H1 (cell line): ENCODE measurements at regions not wholly inside any gene's neighbourhood (a gene's known extent, or its start where the extent isn't known, plus 50 kb on each side); places are given as distances from the start of the nearest gene placed in this dataset.

Experiments used
- CTCF ChIA-PET: fragments of 300-600 bp; sonication (Branson Sonifier 250); formaldehyde crosslinking; loops from one replicate; lab custom pipeline; 2021; ENCODE audit not compliant: partially characterized antibody; lab: Charles Lee
- POLR2A ChIA-PET: fragments of 300-600 bp; sonication (Branson Sonifier 250); formaldehyde crosslinking; loops from one replicate; lab custom pipeline; 2021; ENCODE audit warnings: inconsistent platforms; ENCODE audit not compliant: partially characterized antibody; lab: Charles Lee
- DNase-seq, 2 experiments: peaks; one replicate each; pipeline versions ENCODE4 v3.0.0 to v3.0.0-alpha.2; 2010 to 2022; ENCODE audit warnings: low spot score in 2 of 2, low read depth in 1 of 2, mixed read lengths in 1 of 2
- FAIRE-seq: peaks from 2 replicates; lab custom pipeline; 2011; peaks lifted over from hg19 to GRCh38; lab: Jason Lieb, UNC
- H2AFZ ChIP-seq: 2 replicates; pipeline ENCODE4 v1.8.1; 2012; ENCODE audit warnings: low read length, inconsistent platforms
- H2AK5ac ChIP-seq: 2 replicates; pipeline ENCODE4 v1.6.1; 2013; ENCODE audit warnings: low read depth, low read length
- H2BK120ac ChIP-seq: replicated peaks from 2 replicates; pipeline ENCODE3; 2013; ENCODE audit warnings: low read depth, low read length, inconsistent platforms
- H2BK12ac ChIP-seq: 2 replicates; pipeline ENCODE4 v1.6.1; 2013; ENCODE audit warnings: low read depth, low read length
- H2BK15ac ChIP-seq: 2 replicates; pipeline ENCODE4 v1.6.1; 2013; ENCODE audit warnings: low read length
- H2BK20ac ChIP-seq: 2 replicates; pipeline ENCODE4 v1.6.1; 2013; ENCODE audit warnings: low read length
- H2BK5ac ChIP-seq: 2 replicates; pipeline ENCODE4 v1.6.1; 2013; ENCODE audit warnings: low read depth, low read length
- H3K14ac ChIP-seq: 2 replicates; pipeline ENCODE4 v1.6.1; 2013; ENCODE audit warnings: inconsistent platforms; ENCODE audit not compliant: insufficient read length
- H3K18ac ChIP-seq: 2 replicates; pipeline ENCODE4 v1.6.1; 2013; ENCODE audit warnings: low read length; ENCODE audit errors: extremely low read depth
- H3K23ac ChIP-seq: 2 replicates; pipeline ENCODE4 v1.6.1; 2013; ENCODE audit warnings: inconsistent platforms; ENCODE audit not compliant: insufficient read length
- H3K23me2 ChIP-seq: 2 replicates; pipeline ENCODE4 v1.6.1; 2013; ENCODE audit warnings: low read depth, low read length
- H3K27ac ChIP-seq: 2 replicates; pipeline ENCODE4 v1.6.1; 2011; ENCODE audit warnings: low read depth, low read length, inconsistent platforms
- H3K27me3 ChIP-seq, 4 experiments: replicated peaks in 1 of 4; 1 replicate in 1 of 4; 2 replicates in 3 of 4; pipeline versions ENCODE4 v1.6.1 to v1.8.1; 2011 to 2013; ENCODE audit warnings: low read length in 3 of 4, mild to moderate bottlenecking in 3 of 4, inconsistent platforms in 2 of 4, mixed read lengths in 2 of 4, moderate library complexity in 1 of 4; ENCODE audit not compliant: control insufficient read depth in 3 of 4, insufficient read depth in 3 of 4; ENCODE audit errors: extremely low read depth in 1 of 4
- H3K36me3 ChIP-seq, 4 experiments: 2 replicates each; pipeline versions ENCODE4 v1.6.1 to v1.8.1; 2011 to 2013; ENCODE audit warnings: mild to moderate bottlenecking in 4 of 4, low read length in 3 of 4, moderate library complexity in 2 of 4, control low read depth in 1 of 4, inconsistent platforms in 1 of 4; ENCODE audit not compliant: insufficient read depth in 4 of 4, control insufficient read depth in 2 of 4
- H3K4ac ChIP-seq: replicated peaks from 2 replicates; pipeline ENCODE3; 2013; ENCODE audit warnings: low read length, low read depth, mixed read lengths, inconsistent platforms; ENCODE audit not compliant: insufficient read length
- H3K4me1 ChIP-seq, 4 experiments: replicated peaks in 1 of 4; 1 replicate in 1 of 4; 2 replicates in 3 of 4; pipeline versions ENCODE4 v1.6.1 to v1.8.1; 2011 to 2013; ENCODE audit warnings: low read length in 3 of 4, inconsistent platforms in 2 of 4, mixed read lengths in 1 of 4; ENCODE audit not compliant: insufficient read depth in 4 of 4, control insufficient read depth in 3 of 4
- H3K4me2 ChIP-seq, 2 experiments: 2 replicates each; pipeline versions ENCODE4 v1.6.1 to v1.8.1; 2011 to 2013; ENCODE audit warnings: low read depth in 2 of 2, low read length in 2 of 2, control low read depth in 1 of 2, inconsistent platforms in 1 of 2, mild to moderate bottlenecking in 1 of 2; ENCODE audit not compliant: insufficient read depth in 1 of 2
- H3K4me3 ChIP-seq, 4 experiments: fragments of 200-600, 300-600 bp in 1 of 4; sonication (generic), shearing (Covaris generic), sonication (Bioruptor Twin) in 1 of 4; 2 replicates each; pipeline versions ENCODE4 v1.5.1 to v1.8.1; 2011 to 2016; ENCODE audit warnings: low read length in 4 of 4, low read depth in 3 of 4, control low read depth in 2 of 4, inconsistent platforms in 2 of 4, mild to moderate bottlenecking in 2 of 4, mixed read lengths in 1 of 4, moderate library complexity in 1 of 4; ENCODE audit not compliant: insufficient read depth in 2 of 4; ENCODE audit errors: extremely low read depth in 1 of 4
- H3K56ac ChIP-seq: replicated peaks from 2 replicates; pipeline ENCODE3; 2013; ENCODE audit warnings: low read depth, mild to moderate bottlenecking, mixed read lengths, low read length, inconsistent platforms; ENCODE audit not compliant: insufficient read length
- H3K79me1 ChIP-seq: 2 replicates; pipeline ENCODE4 v1.6.1; 2013; ENCODE audit warnings: low read depth, low read length, control low read depth
- H3K79me2 ChIP-seq, 2 experiments: 2 replicates each; pipeline versions ENCODE4 v1.6.1 to v1.8.1; 2012 to 2013; ENCODE audit warnings: low read length in 2 of 2, mild to moderate bottlenecking in 2 of 2, inconsistent platforms in 1 of 2; ENCODE audit not compliant: insufficient read depth in 2 of 2, control insufficient read depth in 1 of 2
- H3K9ac ChIP-seq, 4 experiments: replicated peaks in 1 of 4; 1 replicate in 1 of 4; 2 replicates in 3 of 4; pipeline versions ENCODE4 v1.6.1 to v1.8.1; 2011 to 2013; ENCODE audit warnings: low read depth in 3 of 4, low read length in 3 of 4, control low read depth in 2 of 4, mild to moderate bottlenecking in 2 of 4, moderate library complexity in 2 of 4, inconsistent platforms in 1 of 4; ENCODE audit errors: extremely low read depth in 1 of 4
- H3K9me3 ChIP-seq, 2 experiments: 2 replicates each; pipeline versions ENCODE4 v1.6.1 to v1.8.1; 2012 to 2013; ENCODE audit warnings: mild to moderate bottlenecking in 2 of 2, moderate library complexity in 2 of 2, control low read depth in 1 of 2, inconsistent platforms in 1 of 2, low read depth in 1 of 2, low read length in 1 of 2, mixed read lengths in 1 of 2; ENCODE audit not compliant: insufficient read depth in 2 of 2
- H4K20me1 ChIP-seq, 2 experiments: replicated peaks in 1 of 2; 2 replicates each; pipeline versions ENCODE3 to v1.8.1; 2011 to 2013; ENCODE audit warnings: inconsistent platforms in 2 of 2, low read length in 2 of 2, mild to moderate bottlenecking in 1 of 2; ENCODE audit not compliant: insufficient read depth in 2 of 2, control insufficient read depth in 1 of 2
- H4K5ac ChIP-seq: 2 replicates; pipeline ENCODE4 v1.6.1; 2013; ENCODE audit warnings: low read length, low read depth, mixed read lengths, inconsistent platforms; ENCODE audit not compliant: insufficient read length
- H4K8ac ChIP-seq: 2 replicates; pipeline ENCODE4 v1.8.0; 2013; ENCODE audit warnings: mild to moderate bottlenecking, moderate library complexity, low read length, inconsistent platforms; ENCODE audit not compliant: insufficient read depth; ENCODE audit errors: extremely low read depth
- H4K91ac ChIP-seq: replicated peaks from 2 replicates; pipeline ENCODE3; 2013; ENCODE audit warnings: low read length, mixed read lengths, inconsistent platforms; ENCODE audit not compliant: insufficient read length
- GABPA ChIP-seq: IDR thresholded peaks from 2 replicates; pipeline ENCODE4 v1.6.1; 2011; ENCODE audit warnings: mild to moderate bottlenecking, low read length, moderate library complexity, borderline replicate concordance; ENCODE audit not compliant: insufficient read depth
- HDAC2 ChIP-seq, 2 experiments: fragments of 300-600 bp in 1 of 2; sonication (generic) in 1 of 2; IDR thresholded peaks; 2 replicates each; pipeline ENCODE4 v1.6.1; 2011 to 2012; ENCODE audit warnings: low read depth in 2 of 2, low read length in 2 of 2, mild to moderate bottlenecking in 2 of 2, moderate library complexity in 2 of 2, borderline replicate concordance in 1 of 2, inconsistent platforms in 1 of 2
- WGBS, 2 experiments: shearing (Covaris generic) in 1 of 2; methylation state at CpG; one replicate each; pipeline versions ENCODE4 v1.1.6 to v1.1.7; 2013 to 2015; ENCODE audit warnings: low lambda C conversion rate in 2 of 2, mixed read lengths in 2 of 2, inconsistent platforms in 1 of 2, low coverage in 1 of 2, missing lambda C conversion rate in 1 of 2; ENCODE audit not compliant: insufficient replicate concordance in 2 of 2, insufficient coverage in 1 of 2, insufficient read length in 1 of 2; ENCODE audit errors: extremely low coverage in 1 of 2, missing lambda C conversion rate in 1 of 2; 5-methylcytosine and 5-hydroxymethylcytosine counted together

DNA sequence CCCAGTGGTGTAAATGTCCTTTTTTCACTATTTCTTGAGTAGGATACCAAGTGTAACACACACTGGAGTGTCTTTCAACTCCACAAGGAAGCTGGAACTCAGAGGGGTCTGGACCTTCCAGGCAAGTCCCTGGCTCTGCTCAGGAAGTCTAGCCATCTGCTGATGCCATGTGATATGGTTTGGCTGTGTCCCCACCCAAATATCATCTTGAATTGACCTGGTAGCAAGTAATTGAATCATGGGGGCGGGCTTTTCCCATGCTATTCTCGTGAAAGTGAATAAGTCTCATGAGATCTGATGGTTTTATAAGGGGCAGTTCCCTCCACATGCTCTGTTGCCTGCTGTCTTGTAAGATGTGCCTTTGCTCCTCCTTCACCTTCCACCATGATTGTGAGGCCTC, 99.4 kb upstream of the CDC42EP3 start:
- H3K79me1 ChIP-seq = no peaks in the 10 kb centered on the region
- no peak for TF ChIP-seq HDAC2 (IDR thresholded peaks at IDR 0.05; ENCODE audit: borderline replicate concordance in 1 of 2, low read depth in 2 of 2, low read length in 2 of 2)
- no peak for TF ChIP-seq GABPA

More for the DNA sequence above, 99.4 kb upstream of the CDC42EP3 start:
- H2AK5ac ChIP-seq = no peak overlapping the region
- POLR2A ChIA-PET = no interaction called here
- no peak overlapping the region for H2BK20ac ChIP-seq
- H4K91ac ChIP-seq = no peak overlapping the region
- H3K36me3 ChIP-seq = no peaks in the 10 kb centered on the region
- CTCF ChIA-PET = no interaction called here
- WGBS, 2 experiments = 71% methylated on average over 2 of the region's 2 CpGs; no CpG with 5 or more reads in 1 of the 2 experiments
- no peak overlapping the region for H2AFZ ChIP-seq
- H3K9ac ChIP-seq = no peak overlapping the region
- FAIRE-seq (no peak), DNase-seq (no peak)
- peaks cover 0 to under 1% (median 0%) of the 10 kb centered on the region in 4 experiments; a peak in 2 of 7 replicates for H3K4me1 ChIP-seq
- H3K14ac ChIP-seq = no peak overlapping the region
- no peak overlapping the region for H4K5ac ChIP-seq
- H3K4me2 ChIP-seq = no peak overlapping the region
- no peak overlapping the region for H3K27ac ChIP-seq
- no peak overlapping the region for H3K18ac ChIP-seq
- no peak overlapping the region for H2BK120ac ChIP-seq
- H3K56ac ChIP-seq = no peak overlapping the region
- H3K4me3 ChIP-seq = no peak overlapping the region
- no peak overlapping the region for H4K8ac ChIP-seq
- H4K20me1 ChIP-seq = no peaks in the 10 kb centered on the region
- H2BK5ac ChIP-seq = no peak overlapping the region
- no peak overlapping the region for H3K23ac ChIP-seq
- H3K27me3 ChIP-seq = no peaks in the 10 kb centered on the region
- H3K79me2 ChIP-seq = no peaks in the 10 kb centered on the region
- no peak overlapping the region for H2BK12ac ChIP-seq
- no peak overlapping the region for H2BK15ac ChIP-seq
- no peaks in the 10 kb centered on the region; a peak in 1 of 4 replicates for H3K9me3 ChIP-seq
- H3K23me2 ChIP-seq = no peaks in the 10 kb centered on the region
- H3K4ac ChIP-seq = no peak overlapping the region
